IPS-20b (cell line): ENCODE measurements at regions not wholly inside any gene's neighbourhood (a gene's known extent, or its start where the extent isn't known, plus 50 kb on each side); places are given as distances from the start of the nearest gene placed in this dataset.

Experiments
- H3K27ac ChIP-seq: one replicate; pipeline ENCODE4 v1.5.1; 2013; ENCODE audit warnings: low read length
- H3K27me3 ChIP-seq: 2 replicates; pipeline ENCODE4 v1.6.1; 2013; ENCODE audit warnings: mild to moderate bottlenecking, low read length, inconsistent platforms; ENCODE audit not compliant: insufficient read depth
- H3K36me3 ChIP-seq: 2 replicates; pipeline ENCODE4 v1.6.1; 2013; ENCODE audit warnings: low read depth, mild to moderate bottlenecking, inconsistent platforms, low read length, moderate library complexity; ENCODE audit not compliant: insufficient read depth
- H3K4me1 ChIP-seq: 2 replicates; pipeline ENCODE4 v1.6.1; 2013; ENCODE audit warnings: mild to moderate bottlenecking, control low read depth, inconsistent platforms, low read length, moderate library complexity; ENCODE audit not compliant: insufficient read depth
- H3K4me3 ChIP-seq: 2 replicates; pipeline ENCODE4 v1.5.1; 2013; ENCODE audit warnings: mild to moderate bottlenecking, low read length, inconsistent platforms
- H3K9ac ChIP-seq: 2 replicates; pipeline ENCODE4 v1.6.1; 2013; ENCODE audit warnings: low read depth, mild to moderate bottlenecking, inconsistent platforms, low read length, moderate library complexity
- H3K9me3 ChIP-seq: 2 replicates; pipeline ENCODE4 v1.6.1; 2013; ENCODE audit warnings: mild to moderate bottlenecking, low read depth, low read length, inconsistent platforms; ENCODE audit not compliant: insufficient read depth

- Histone ChIP-seq H3K27me3 (peaks cover 11% of the 10 kb centered on the region; the same call in 1 of the 2 replicates), H3K27ac (no peak overlapping the region), H3K9me3 (no peaks in the 10 kb centered on the region), H3K4me3 (no peak overlapping the region), H3K9ac (no peak overlapping the region), H3K4me1 (peaks cover 13% of the 10 kb centered on the region), H3K36me3 (no peaks in the 10 kb centered on the region)
Measured at GRCh38 chr2:41378420-41378819, 669.4 kb upstream of the PKDCC start.

- Histone ChIP-seq H3K9me3 (no peaks in the 10 kb centered on the region), H3K4me3 (no peak overlapping the region), H3K27ac (no peak overlapping the region), H3K4me1 (peaks cover 13% of the 10 kb centered on the region), H3K9ac (no peak overlapping the region), H3K36me3 (no peaks in the 10 kb centered on the region), H3K27me3 (peaks cover 11% of the 10 kb centered on the region; the same call in 1 of the 2 replicates)
Measured at GRCh38 chr2:41379496-41380221, 668.2 kb upstream of the PKDCC start.

GRCh38 chr2:41381701-41382100 is 666.1 kb upstream of the PKDCC start:
- no peaks in the 10 kb centered on the region for H3K36me3 ChIP-seq
- H3K9me3 ChIP-seq: no peaks in the 10 kb centered on the region
- H3K4me1 ChIP-seq: no peaks in the 10 kb centered on the region; the same call in 1 of the 2 replicates
- no peak overlapping the region for H3K9ac ChIP-seq
- peaks cover 11% of the 10 kb centered on the region; the same call in 1 of the 2 replicates for H3K27me3 ChIP-seq
- no peak overlapping the region for H3K4me3 ChIP-seq
- H3K27ac ChIP-seq: no peak overlapping the region

GRCh38 chr2:41387519-41387918 is 660.3 kb upstream of the PKDCC start:
- no peak overlapping the region for H3K9ac ChIP-seq
- no peak overlapping the region for H3K4me3 ChIP-seq
- H3K36me3 ChIP-seq: no peaks in the 10 kb centered on the region
- no peak overlapping the region for H3K27ac ChIP-seq
- H3K4me1 ChIP-seq: no peaks in the 10 kb centered on the region
- no peaks in the 10 kb centered on the region for H3K9me3 ChIP-seq
- H3K27me3 ChIP-seq: no peaks in the 10 kb centered on the region

GRCh38 chr2:41393621-41394020 is 654.2 kb upstream of the PKDCC start:
- Histone ChIP-seq H3K9me3 (peaks cover 10% of the 10 kb centered on the region; the same call in 1 of the 2 replicates), H3K27me3 (no peaks in the 10 kb centered on the region), H3K9ac (peak overlapping the region; percentile 50; the same call in 1 of the 2 replicates), H3K4me1 (peaks cover 14% of the 10 kb centered on the region), H3K4me3 (no peak overlapping the region; the same call in 1 of the 2 replicates), H3K36me3 (0 out of 2 replicates have a peak, but pooled peaks cover 8% of the 10 kb centered on the region), H3K27ac (no peak overlapping the region)

- H3K27me3 ChIP-seq: no peaks in the 10 kb centered on the region
- H3K36me3 ChIP-seq: 0 out of 2 replicates have a peak, but pooled peaks cover 8% of the 10 kb centered on the region
- peaks cover 10% of the 10 kb centered on the region; the same call in 1 of the 2 replicates for H3K9me3 ChIP-seq
- H3K4me3 ChIP-seq: peak overlapping the region; percentile 23; the same call in 1 of the 2 replicates
- peak overlapping the region; percentile 55 for H3K27ac ChIP-seq
- peaks cover 14% of the 10 kb centered on the region for H3K4me1 ChIP-seq
- H3K9ac ChIP-seq: peak overlapping the region; percentile 50; the same call in 1 of the 2 replicates
Measured at GRCh38 chr2:41394541-41394940, 653.3 kb upstream of the PKDCC start.

- Histone ChIP-seq H3K4me1 (peaks cover 18% of the 10 kb centered on the region), H3K27me3 (no peaks in the 10 kb centered on the region), H3K4me3 (no peak overlapping the region), H3K9ac (no peak overlapping the region), H3K9me3 (peaks cover 10% of the 10 kb centered on the region; the same call in 1 of the 2 replicates), H3K27ac (no peak overlapping the region), H3K36me3 (0 out of 2 replicates have a peak, but pooled peaks cover 8% of the 10 kb centered on the region)
Measured at GRCh38 chr2:41395692-41396091, 652.1 kb upstream of the PKDCC start.

- peaks cover 10% of the 10 kb centered on the region; the same call in 1 of the 2 replicates for H3K9me3 ChIP-seq
- H3K36me3 ChIP-seq: 0 out of 2 replicates have a peak, but pooled peaks cover 8% of the 10 kb centered on the region
- H3K9ac ChIP-seq: no peak overlapping the region
- no peak overlapping the region for H3K27ac ChIP-seq
- H3K27me3 ChIP-seq: no peaks in the 10 kb centered on the region
- H3K4me3 ChIP-seq: no peak overlapping the region
- peaks cover 5% of the 10 kb centered on the region; the same call in 1 of the 2 replicates for H3K4me1 ChIP-seq
Measured at GRCh38 chr2:41399437-41400087, 648.3 kb upstream of the PKDCC start.

- Histone ChIP-seq H3K27me3 (no peaks in the 10 kb centered on the region), H3K4me1 (peaks cover 3% of the 10 kb centered on the region; the same call in 1 of the 2 replicates), H3K9me3 (peaks cover 10% of the 10 kb centered on the region; the same call in 1 of the 2 replicates), H3K4me3 (no peak overlapping the region), H3K9ac (no peak overlapping the region), H3K27ac (no peak overlapping the region), H3K36me3 (0 out of 2 replicates have a peak, but pooled peaks cover 8% of the 10 kb centered on the region)
Measured at GRCh38 chr2:41400088-41400665, 647.6 kb upstream of the PKDCC start.

GRCh38 chr2:41405441-41405840 is 642.4 kb upstream of the PKDCC start:
- no peaks in the 10 kb centered on the region for H3K9me3 ChIP-seq
- H3K27me3 ChIP-seq: no peaks in the 10 kb centered on the region
- no peak overlapping the region for H3K27ac ChIP-seq
- H3K36me3 ChIP-seq: no peaks in the 10 kb centered on the region
- H3K4me3 ChIP-seq: no peak overlapping the region
- peaks cover under 1% of the 10 kb centered on the region; the same call in 1 of the 2 replicates for H3K4me1 ChIP-seq
- no peak overlapping the region for H3K9ac ChIP-seq

- Histone ChIP-seq H3K27me3 (no peaks in the 10 kb centered on the region), H3K9me3 (no peaks in the 10 kb centered on the region), H3K9ac (no peak overlapping the region), H3K36me3 (no peaks in the 10 kb centered on the region), H3K4me3 (no peak overlapping the region), H3K27ac (no peak overlapping the region), H3K4me1 (no peaks in the 10 kb centered on the region)
Measured at GRCh38 chr2:41409328-41409727, 638.5 kb upstream of the PKDCC start.
